HFFc6 (cell line): ENCODE measurements at regions not wholly inside any gene's neighbourhood (a gene's known extent, or its start where the extent isn't known, plus 50 kb on each side); places are given as distances from the start of the nearest gene placed in this dataset.

Experiments
- DNase-seq: peaks from one replicate; pipeline ENCODE4 v3.0.0-alpha.2; 2018
- H3K27ac Mint-ChIP-seq: 2 replicates; pipeline ENCODE4 v1.8.0; 2020; ENCODE audit warnings: mild to moderate bottlenecking, mixed read lengths
- H3K27me3 Mint-ChIP-seq: 2 replicates; pipeline ENCODE4 v1.8.0; 2021; ENCODE audit warnings: mild to moderate bottlenecking, moderate library complexity, mixed read lengths; ENCODE audit not compliant: insufficient read depth
- H3K36me3 Mint-ChIP-seq: 2 replicates; pipeline ENCODE4 v1.8.0; 2021; ENCODE audit warnings: low read depth, mixed read lengths
- H3K4me1 Mint-ChIP-seq: 2 replicates; pipeline ENCODE4 v1.8.0; 2020; ENCODE audit warnings: low read depth, mixed read lengths
- H3K4me3 Mint-ChIP-seq: 2 replicates; pipeline ENCODE4 v1.8.0; 2020; ENCODE audit warnings: mild to moderate bottlenecking, moderate library complexity, mixed read lengths
- H3K9me3 Mint-ChIP-seq: 2 replicates; pipeline ENCODE4 v1.8.0; 2020; ENCODE audit warnings: mild to moderate bottlenecking, mixed read lengths
- CTCF ChIP-seq: fragments of 200-600 bp; sonication (generic); IDR thresholded peaks from 2 replicates; pipeline ENCODE4 v1.5.0; 2021; ENCODE audit warnings: antibody characterized with exemption, mild to moderate bottlenecking

DNA sequence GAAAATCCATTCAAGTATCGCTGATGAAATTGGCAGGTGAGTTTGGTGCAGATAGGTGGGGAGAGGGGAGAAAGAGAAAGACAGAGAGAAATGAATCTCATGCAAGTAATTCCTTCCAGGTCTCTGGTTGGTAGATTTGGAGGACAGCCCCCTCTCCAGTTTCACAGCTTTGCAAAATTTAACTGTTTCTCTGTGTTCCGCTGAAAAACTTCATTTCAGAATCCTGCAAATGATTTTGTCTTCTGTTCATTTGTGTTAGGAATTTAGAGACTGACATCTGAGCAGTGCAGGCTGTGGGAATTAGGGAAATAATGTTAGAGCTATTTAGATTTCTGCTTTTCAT is 328.5 kb downstream of the FBXW7 start:
- DNase-seq, result no peak
- no peak for TF ChIP-seq CTCF
- Mint-ChIP-seq H3K4me3 (no peak overlapping the region), H3K27me3 (peaks cover 6% of the 10 kb centered on the region), H3K4me1 (peaks cover 17% of the 10 kb centered on the region; the same call in 1 of the 2 replicates), H3K9me3 (no peaks in the 10 kb centered on the region), H3K27ac (no peak overlapping the region), H3K36me3 (no peaks in the 10 kb centered on the region)

- H3K4me1 Mint-ChIP-seq, result peaks cover 17% of the 10 kb centered on the region; the same call in 1 of the 2 replicates
- no peaks in the 10 kb centered on the region for H3K9me3 Mint-ChIP-seq
- no peak for DNase-seq
- H3K4me3 Mint-ChIP-seq, result no peak overlapping the region
- H3K27ac Mint-ChIP-seq, result no peak overlapping the region
- TF ChIP-seq CTCF, result no peak
- peaks cover 6% of the 10 kb centered on the region for H3K27me3 Mint-ChIP-seq
- H3K36me3 Mint-ChIP-seq, result no peaks in the 10 kb centered on the region
These were observed 329.1 kb downstream of the FBXW7 start for GRCh38 chr4:152206646-152207377.

- Mint-ChIP-seq H3K27me3 (peaks cover 5% of the 10 kb centered on the region), H3K27ac (no peak overlapping the region), H3K4me1 (peaks cover 17% of the 10 kb centered on the region; the same call in 1 of the 2 replicates), H3K9me3 (no peaks in the 10 kb centered on the region), H3K36me3 (no peaks in the 10 kb centered on the region), H3K4me3 (no peak overlapping the region; the same call in 1 of the 2 replicates)
- TF ChIP-seq CTCF, result no peak
- no peak for DNase-seq
These were observed 329.7 kb downstream of the FBXW7 start for GRCh38 chr4:152206185-152206584.

- Mint-ChIP-seq H3K9me3 (no peaks in the 10 kb centered on the region), H3K27me3 (peaks cover 5% of the 10 kb centered on the region), H3K27ac (no peak overlapping the region), H3K4me3 (no peak overlapping the region), H3K4me1 (peaks cover 10% of the 10 kb centered on the region; the same call in 1 of the 2 replicates), H3K36me3 (no peaks in the 10 kb centered on the region)
- TF ChIP-seq CTCF, result no peak
- DNase-seq, result no peak
These were observed 333.5 kb downstream of the FBXW7 start for GRCh38 chr4:152202415-152202814.

- Mint-ChIP-seq H3K27me3 (no peaks in the 10 kb centered on the region; the same call in 1 of the 2 replicates), H3K27ac (no peak overlapping the region), H3K4me3 (no peak overlapping the region), H3K9me3 (no peaks in the 10 kb centered on the region), H3K4me1 (no peaks in the 10 kb centered on the region), H3K36me3 (no peaks in the 10 kb centered on the region)
- no peak for DNase-seq
- no peak for TF ChIP-seq CTCF
These were observed 335.2 kb downstream of the FBXW7 start for GRCh38 chr4:152200511-152201333.
